Natural killer cell treated with Interleukin-12 subunit alpha and Interleukin-12 subunit beta and Interleukin-15 and Interleukin-18, amount 100 ng/mL, for 72 hours (primary cell): ENCODE measurements at regions not wholly inside any gene's neighbourhood (a gene's known extent, or its start where the extent isn't known, plus 50 kb on each side); places are given as distances from the start of the nearest gene placed in this dataset.

Source experiments
- ATAC-seq, 2 donors: fragments of 150-1000 bp; cut with Tn5 transposase in 1 of 2; sonication (Bioruptor Pico), chemical (Tn5 transposase) in 1 of 2; 2 replicates each; pipeline ENCODE4 v1.10.0; 2021
- DNase-seq: peaks from one replicate; pipeline ENCODE4 v3.0.0; 2022; ENCODE audit warnings: low spot score
- H3K27ac Mint-ChIP-seq, 2 donors: 1 replicate in 1 of 2; 2 replicates in 1 of 2; pipeline ENCODE4 v1.8.0; 2022; ENCODE audit warnings: mixed read lengths in 2 of 2, mild to moderate bottlenecking in 1 of 2, moderate library complexity in 1 of 2
- H3K27me3 Mint-ChIP-seq, 2 donors: 1 replicate in 1 of 2; 2 replicates in 1 of 2; pipeline ENCODE4 v1.8.0; 2022; ENCODE audit warnings: mixed read lengths in 2 of 2
- H3K36me3 Mint-ChIP-seq: one replicate; pipeline ENCODE4 v1.8.0; 2022; ENCODE audit warnings: mixed read lengths
- H3K4me1 Mint-ChIP-seq, 2 donors: 1 replicate in 1 of 2; 2 replicates in 1 of 2; pipeline ENCODE4 v1.8.0; 2022; ENCODE audit warnings: low read depth in 2 of 2, mixed read lengths in 2 of 2, mild to moderate bottlenecking in 1 of 2
- H3K4me3 Mint-ChIP-seq: one replicate; pipeline ENCODE4 v1.8.0; 2022; ENCODE audit warnings: mixed read lengths
- H3K9me3 Mint-ChIP-seq: 2 replicates; pipeline ENCODE4 v1.8.0; 2022; ENCODE audit warnings: mixed read lengths

GRCh38 chr5:167877114-167877722 is 414.2 kb upstream of the WWC1 start:
- no peak overlapping the region for H3K4me3 Mint-ChIP-seq
- ATAC-seq (no peak), DNase-seq (no peak)
- H3K4me1 Mint-ChIP-seq = no peaks in the 10 kb centered on the region
- no peak overlapping the region for H3K27ac Mint-ChIP-seq
- no peaks in the 10 kb centered on the region for H3K36me3 Mint-ChIP-seq
- H3K27me3 Mint-ChIP-seq = no peaks in the 10 kb centered on the region
- H3K9me3 Mint-ChIP-seq = peaks cover 11% of the 10 kb centered on the region

- ATAC-seq = no peak
- Mint-ChIP-seq H3K27ac (no peak overlapping the region), H3K9me3 (peaks cover 11% of the 10 kb centered on the region), H3K4me1 (no peaks in the 10 kb centered on the region), H3K36me3 (no peaks in the 10 kb centered on the region), H3K27me3 (no peaks in the 10 kb centered on the region), H3K4me3 (no peak overlapping the region)
- no peak for DNase-seq
Measured at GRCh38 chr5:167877924-167878323, 413.5 kb upstream of the WWC1 start.

GRCh38 chr5:167880420-167880819 is 411.0 kb upstream of the WWC1 start:
- Mint-ChIP-seq H3K27me3 (no peaks in the 10 kb centered on the region), H3K4me1 (no peaks in the 10 kb centered on the region)
- no peak for ATAC-seq

GRCh38 chr5:167881041-167881440 is 410.4 kb upstream of the WWC1 start:
- DNase-seq = no peak
- no peaks in the 10 kb centered on the region for H3K27me3 Mint-ChIP-seq
- H3K4me1 Mint-ChIP-seq = no peaks in the 10 kb centered on the region
- peaks cover 8% of the 10 kb centered on the region for H3K9me3 Mint-ChIP-seq
- no peak overlapping the region for H3K27ac Mint-ChIP-seq
- no peaks in the 10 kb centered on the region for H3K36me3 Mint-ChIP-seq
- no peak overlapping the region for H3K4me3 Mint-ChIP-seq
- no peak for ATAC-seq

More at GRCh38 chr5:167880420-167880819, 411.0 kb upstream of the WWC1 start:
- no peak overlapping the region for H3K4me3 Mint-ChIP-seq
- H3K36me3 Mint-ChIP-seq = no peaks in the 10 kb centered on the region
- DNase-seq = no peak
- peaks cover 8% of the 10 kb centered on the region for H3K9me3 Mint-ChIP-seq
- no peak overlapping the region for H3K27ac Mint-ChIP-seq

GRCh38 chr5:167886196-167886595 is 405.2 kb upstream of the WWC1 start:
- no peak for ATAC-seq
- no peaks in the 10 kb centered on the region for H3K27me3 Mint-ChIP-seq
- DNase-seq = no peak
- H3K27ac Mint-ChIP-seq = no peak overlapping the region
- H3K9me3 Mint-ChIP-seq = peaks cover 9% of the 10 kb centered on the region
- H3K36me3 Mint-ChIP-seq = no peaks in the 10 kb centered on the region
- no peak overlapping the region for H3K4me3 Mint-ChIP-seq
- no peaks in the 10 kb centered on the region for H3K4me1 Mint-ChIP-seq

- no peaks in the 10 kb centered on the region for H3K27me3 Mint-ChIP-seq
- no peaks in the 10 kb centered on the region for H3K4me1 Mint-ChIP-seq
- H3K4me3 Mint-ChIP-seq = no peak overlapping the region
Measured at GRCh38 chr5:167888393-167888792, 403.1 kb upstream of the WWC1 start.

GRCh38 chr5:167889276-167889675 is 402.2 kb upstream of the WWC1 start:
- no peak for ATAC-seq
- no peak overlapping the region for H3K4me3 Mint-ChIP-seq
- no peak for DNase-seq
- no peaks in the 10 kb centered on the region for H3K4me1 Mint-ChIP-seq
- H3K27me3 Mint-ChIP-seq = no peaks in the 10 kb centered on the region
- H3K36me3 Mint-ChIP-seq = no peaks in the 10 kb centered on the region
- H3K27ac Mint-ChIP-seq = no peak overlapping the region
- peaks cover 8% of the 10 kb centered on the region for H3K9me3 Mint-ChIP-seq

More at GRCh38 chr5:167888393-167888792, 403.1 kb upstream of the WWC1 start:
- no peak for DNase-seq
- ATAC-seq = no peak
- H3K36me3 Mint-ChIP-seq = no peaks in the 10 kb centered on the region
- H3K27ac Mint-ChIP-seq = no peak overlapping the region
- peaks cover 7% of the 10 kb centered on the region for H3K9me3 Mint-ChIP-seq

- H3K4me1 Mint-ChIP-seq = no peaks in the 10 kb centered on the region
- DNase-seq = no peak
- no peak overlapping the region for H3K4me3 Mint-ChIP-seq
- no peaks in the 10 kb centered on the region for H3K27me3 Mint-ChIP-seq
- no peaks in the 10 kb centered on the region for H3K36me3 Mint-ChIP-seq
- peaks cover 7% of the 10 kb centered on the region for H3K9me3 Mint-ChIP-seq
- H3K27ac Mint-ChIP-seq = no peak overlapping the region
- ATAC-seq = no peak
Measured at GRCh38 chr5:167892352-167893115, 398.9 kb upstream of the WWC1 start.

- Mint-ChIP-seq H3K27me3 (peaks cover 0 to 1% of the 10 kb centered on the region in 2 donors), H3K4me3 (no peak overlapping the region), H3K36me3 (no peaks in the 10 kb centered on the region), H3K9me3 (peaks cover 3% of the 10 kb centered on the region), H3K4me1 (no peaks in the 10 kb centered on the region), H3K27ac (no peak overlapping the region)
- DNase-seq (no peak), ATAC-seq (no peak)
Measured at GRCh38 chr5:167893271-167893670, 398.2 kb upstream of the WWC1 start.

- peaks cover 0 to 11% of the 10 kb centered on the region in 2 donors for H3K27me3 Mint-ChIP-seq
- H3K9me3 Mint-ChIP-seq = peaks cover 11% of the 10 kb centered on the region
- ATAC-seq = no peak
- no peaks in the 10 kb centered on the region for H3K36me3 Mint-ChIP-seq
- DNase-seq = no peak
- H3K4me1 Mint-ChIP-seq = no peaks in the 10 kb centered on the region
- H3K27ac Mint-ChIP-seq = no peak overlapping the region
- no peak overlapping the region for H3K4me3 Mint-ChIP-seq
Measured at GRCh38 chr5:167894631-167895472, 396.6 kb upstream of the WWC1 start.

- Mint-ChIP-seq H3K4me3 (no peak overlapping the region), H3K36me3 (no peaks in the 10 kb centered on the region), H3K27ac (no peak overlapping the region), H3K9me3 (peaks cover 11% of the 10 kb centered on the region), H3K4me1 (no peaks in the 10 kb centered on the region), H3K27me3 (peaks cover 0 to 11% of the 10 kb centered on the region in 2 donors)
- DNase-seq = no peak
- no peak for ATAC-seq
Measured at GRCh38 chr5:167895899-167896659, 395.4 kb upstream of the WWC1 start.

- no peaks in the 10 kb centered on the region for H3K36me3 Mint-ChIP-seq
- H3K27me3 Mint-ChIP-seq = peaks cover 0 to 11% of the 10 kb centered on the region in 2 donors
- H3K27ac Mint-ChIP-seq = no peak overlapping the region
- H3K4me1 Mint-ChIP-seq = no peaks in the 10 kb centered on the region
- ATAC-seq (no peak), DNase-seq (no peak)
- no peak overlapping the region for H3K4me3 Mint-ChIP-seq
- H3K9me3 Mint-ChIP-seq = peaks cover 11% of the 10 kb centered on the region
Measured at GRCh38 chr5:167896814-167897213, 394.6 kb upstream of the WWC1 start.

GRCh38 chr5:167897371-167897770 is 394.1 kb upstream of the WWC1 start:
- H3K36me3 Mint-ChIP-seq = no peaks in the 10 kb centered on the region

More at GRCh38 chr5:167897371-167897770, 394.1 kb upstream of the WWC1 start:
- no peak overlapping the region for H3K27ac Mint-ChIP-seq
- peaks cover 11% of the 10 kb centered on the region for H3K9me3 Mint-ChIP-seq
- DNase-seq = no peak
- peaks cover 0 to 11% of the 10 kb centered on the region in 2 donors for H3K27me3 Mint-ChIP-seq
- ATAC-seq = no peak
- no peaks in the 10 kb centered on the region for H3K4me1 Mint-ChIP-seq
- no peak overlapping the region for H3K4me3 Mint-ChIP-seq
